ENCODE measurements at regions not wholly inside any gene's neighbourhood (a gene's known extent, or its start where the extent isn't known, plus 50 kb on each side); places are given as distances from the start of the nearest gene placed in this dataset.

DNA sequence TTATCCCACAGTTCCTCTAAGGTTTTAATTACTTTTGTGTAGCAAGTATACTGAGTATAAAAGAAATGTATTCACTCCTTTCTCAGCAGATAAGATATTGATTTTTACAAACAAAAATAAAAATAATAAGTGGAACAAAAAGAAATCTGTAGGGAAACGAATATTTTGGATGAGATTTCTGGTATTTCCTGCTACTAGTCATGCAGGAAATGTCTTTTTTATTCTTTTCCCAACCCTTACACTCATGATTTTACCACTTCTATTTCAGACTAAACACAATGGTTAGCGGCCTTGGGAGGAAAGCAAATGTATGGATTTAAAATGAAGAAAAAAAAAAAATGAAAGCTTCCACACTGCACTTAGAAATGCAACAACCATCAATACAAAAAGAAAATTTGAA is 580.5 kb upstream of the MARCKS start:
- Histone ChIP-seq H3K9me3 (no peaks in the 10 kb centered on the region), H3K4me2 (no peak overlapping the region), H3K4me3 (no peak overlapping the region), H3K4me1 (0 out of 3 replicates have a peak, but pooled peaks cover 3% of the 10 kb centered on the region), H3K27ac (no peak overlapping the region)
- FAIRE-seq, result no peak
- no peak for ATAC-seq
- TF ChIP-seq RAD21 (conservative IDR thresholded peaks at IDR 0.05 in 1 of 2, IDR thresholded peaks at IDR 0.05 in 1 of 2) (no peak), RCOR1 (IDR thresholded peaks at IDR 0.05; ENCODE audit: low read depth, low read length) (no peak), HDAC2 (IDR thresholded peaks at IDR 0.05) (no peak), KDM1A (IDR thresholded peaks at IDR 0.05; ENCODE audit: low read depth) (no peak), NPAS2 (CRISPR knock-in tag; IDR thresholded peaks at IDR 0.05; ENCODE audit: borderline replicate concordance) (no peak), SREBF2 (IDR thresholded peaks at IDR 0.05) (no peak), EHMT2 (IDR thresholded peaks at IDR 0.05; ENCODE audit: low read depth) (no peak), RFX5 (IDR thresholded peaks at IDR 0.05) (no peak), MYC (IDR thresholded peaks at IDR 0.05; ENCODE audit: borderline replicate concordance, low read length) (no peak), PHF8 (IDR thresholded peaks at IDR 0.05; ENCODE audit: borderline replicate concordance, low read depth) (no peak), ESRRA (IDR thresholded peaks at IDR 0.05; ENCODE audit: borderline replicate concordance, low read length) (no peak), EHF (CRISPR knock-in tag; IDR thresholded peaks at IDR 0.05) (no peak), POLR2A (IDR thresholded peaks at IDR 0.05; ENCODE audit: low read length) (no peak), GATA3 (IDR thresholded peaks at IDR 0.05; ENCODE audit: borderline replicate concordance) (no peak), FOXS1 (CRISPR knock-in tag; IDR thresholded peaks at IDR 0.05) (no peak)
- TF ChIP-seq, protein P1, sequence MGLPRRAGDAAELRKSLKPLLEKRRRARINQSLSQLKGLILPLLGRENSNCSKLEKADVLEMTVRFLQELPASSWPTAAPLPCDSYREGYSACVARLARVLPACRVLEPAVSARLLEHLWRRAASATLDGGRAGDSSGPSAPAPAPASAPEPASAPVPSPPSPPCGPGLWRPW (IDR thresholded peaks at IDR 0.05), result no peak
- TF ChIP-seq, protein P2, sequence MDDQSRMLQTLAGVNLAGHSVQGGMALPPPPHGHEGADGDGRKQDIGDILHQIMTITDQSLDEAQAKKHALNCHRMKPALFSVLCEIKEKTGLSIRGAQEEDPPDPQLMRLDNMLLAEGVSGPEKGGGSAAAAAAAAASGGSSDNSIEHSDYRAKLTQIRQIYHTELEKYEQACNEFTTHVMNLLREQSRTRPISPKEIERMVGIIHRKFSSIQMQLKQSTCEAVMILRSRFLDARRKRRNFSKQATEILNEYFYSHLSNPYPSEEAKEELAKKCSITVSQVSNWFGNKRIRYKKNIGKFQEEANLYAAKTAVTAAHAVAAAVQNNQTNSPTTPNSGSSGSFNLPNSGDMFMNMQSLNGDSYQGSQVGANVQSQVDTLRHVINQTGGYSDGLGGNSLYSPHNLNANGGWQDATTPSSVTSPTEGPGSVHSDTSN (IDR thresholded peaks at IDR 0.05), result no peak
- ChIA-PET POLR2A (no interaction called here), CTCF (no interaction called here)
- 39% methylated on average over 2 of the region's 2 CpGs for WGBS (ENCODE audit: missing lambda C conversion rate)
- DNase-seq (ENCODE audit: low read depth in 1 of 2, low spot score in 1 of 2), result no peak

DNA sequence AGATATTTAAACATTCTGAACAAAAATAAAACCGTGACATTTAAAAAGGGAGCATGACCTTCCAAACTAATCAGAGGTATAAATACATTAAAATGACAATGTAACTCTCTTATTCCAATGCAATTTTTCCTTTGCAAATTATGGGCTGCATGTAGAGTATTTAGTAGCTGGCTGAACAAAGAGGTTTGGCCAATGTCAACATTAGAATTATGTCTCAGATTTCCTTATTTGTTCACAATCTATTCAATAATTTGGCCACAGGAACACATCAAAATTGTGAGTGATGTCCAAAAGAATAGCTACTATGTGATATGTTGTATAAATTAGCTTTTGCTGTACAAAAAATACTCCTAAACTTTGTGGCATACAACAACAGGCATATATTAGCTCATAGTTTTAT is 580.0 kb upstream of the MARCKS start:
- ATAC-seq, result no peak

DNA sequence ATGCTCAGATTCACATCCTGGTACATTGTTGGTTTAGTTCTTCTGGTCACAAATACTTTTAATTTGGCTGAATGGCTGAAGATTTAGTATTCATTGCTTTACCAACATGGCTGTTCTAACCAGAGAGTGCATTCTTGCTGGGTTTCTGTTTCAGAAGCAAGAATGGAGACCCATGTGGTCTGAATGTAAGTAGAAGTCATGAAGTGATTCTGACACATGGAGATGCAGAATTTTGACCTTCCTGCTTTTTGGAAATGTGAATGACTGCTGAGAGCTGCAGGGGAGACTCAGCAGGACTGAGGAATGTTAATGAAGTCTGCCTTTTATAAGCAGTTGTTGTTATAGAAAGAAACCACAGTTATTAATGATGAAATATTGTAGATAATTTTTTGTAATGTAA is 576.1 kb upstream of the MARCKS start:
- Histone ChIP-seq H3K27ac (no peak overlapping the region), H3K4me2 (peak overlapping the region; percentile 1; the same call in 1 of the 3 replicates), H3K9me3 (no peaks in the 10 kb centered on the region), H3K4me1 (0 out of 3 replicates have a peak, but pooled peaks cover 3% of the 10 kb centered on the region), H3K4me3 (no peak overlapping the region)
- ATAC-seq (no peak), FAIRE-seq (no peak), DNase-seq (ENCODE audit: low read depth in 1 of 2, low spot score in 1 of 2) (no peak)
- ChIA-PET CTCF (no interaction called here), POLR2A (no interaction called here)
- TF ChIP-seq FOSB (CRISPR knock-in tag; IDR thresholded peaks at IDR 0.05) (no peak), CHD2 (IDR thresholded peaks at IDR 0.05; ENCODE audit: low read length, partially characterized antibody) (no peak), FOSL2 (IDR thresholded peaks at IDR 0.05) (no peak), FOSL2 (CRISPR knock-in tag; IDR thresholded peaks at IDR 0.05) (no peak), SMC3 (IDR thresholded peaks at IDR 0.05) (no peak), ZSCAN20 (CRISPR knock-in tag; IDR thresholded peaks at IDR 0.05) (no peak), BHLHE40 (IDR thresholded peaks at IDR 0.05; ENCODE audit: low read depth, low read length) (no peak), GATA3 (IDR thresholded peaks at IDR 0.05; ENCODE audit: borderline replicate concordance) (no peak), HDAC2 (IDR thresholded peaks at IDR 0.05) (no peak), POLR2A (IDR thresholded peaks at IDR 0.05; ENCODE audit: low read length) (no peak), HOXA7 (CRISPR knock-in tag; IDR thresholded peaks at IDR 0.05) (no peak), TFCP2L1 (CRISPR knock-in tag; IDR thresholded peaks at IDR 0.05) (no peak), RCOR1 (IDR thresholded peaks at IDR 0.05; ENCODE audit: low read depth, low read length) (no peak)
- TF ChIP-seq, protein P3, sequence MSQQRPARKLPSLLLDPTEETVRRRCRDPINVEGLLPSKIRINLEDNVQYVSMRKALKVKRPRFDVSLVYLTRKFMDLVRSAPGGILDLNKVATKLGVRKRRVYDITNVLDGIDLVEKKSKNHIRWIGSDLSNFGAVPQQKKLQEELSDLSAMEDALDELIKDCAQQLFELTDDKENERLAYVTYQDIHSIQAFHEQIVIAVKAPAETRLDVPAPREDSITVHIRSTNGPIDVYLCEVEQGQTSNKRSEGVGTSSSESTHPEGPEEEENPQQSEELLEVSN (IDR thresholded peaks at IDR 0.05; ENCODE audit: borderline replicate concordance, low read depth), result no peak
- TF ChIP-seq, protein P4, sequence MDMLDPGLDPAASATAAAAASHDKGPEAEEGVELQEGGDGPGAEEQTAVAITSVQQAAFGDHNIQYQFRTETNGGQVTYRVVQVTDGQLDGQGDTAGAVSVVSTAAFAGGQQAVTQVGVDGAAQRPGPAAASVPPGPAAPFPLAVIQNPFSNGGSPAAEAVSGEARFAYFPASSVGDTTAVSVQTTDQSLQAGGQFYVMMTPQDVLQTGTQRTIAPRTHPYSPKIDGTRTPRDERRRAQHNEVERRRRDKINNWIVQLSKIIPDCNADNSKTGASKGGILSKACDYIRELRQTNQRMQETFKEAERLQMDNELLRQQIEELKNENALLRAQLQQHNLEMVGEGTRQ (IDR thresholded peaks at IDR 0.05), result no peak
- TF ChIP-seq, protein P5, sequence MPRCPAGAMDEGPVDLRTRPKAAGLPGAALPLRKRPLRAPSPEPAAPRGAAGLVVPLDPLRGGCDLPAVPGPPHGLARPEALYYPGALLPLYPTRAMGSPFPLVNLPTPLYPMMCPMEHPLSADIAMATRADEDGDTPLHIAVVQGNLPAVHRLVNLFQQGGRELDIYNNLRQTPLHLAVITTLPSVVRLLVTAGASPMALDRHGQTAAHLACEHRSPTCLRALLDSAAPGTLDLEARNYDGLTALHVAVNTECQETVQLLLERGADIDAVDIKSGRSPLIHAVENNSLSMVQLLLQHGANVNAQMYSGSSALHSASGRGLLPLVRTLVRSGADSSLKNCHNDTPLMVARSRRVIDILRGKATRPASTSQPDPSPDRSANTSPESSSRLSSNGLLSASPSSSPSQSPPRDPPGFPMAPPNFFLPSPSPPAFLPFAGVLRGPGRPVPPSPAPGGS (IDR thresholded peaks at IDR 0.05), result no peak

More for the DNA sequence above, 580.0 kb upstream of the MARCKS start:
- 0 out of 3 replicates have a peak, but pooled peaks cover 3% of the 10 kb centered on the region for H3K4me1 ChIP-seq
- CTCF ChIA-PET, result no interaction called here
- no peak overlapping the region for H3K4me3 ChIP-seq
- no peak for TF ChIP-seq ZSCAN20 (CRISPR knock-in tag; IDR thresholded peaks at IDR 0.05)
- TF ChIP-seq, protein P6, sequence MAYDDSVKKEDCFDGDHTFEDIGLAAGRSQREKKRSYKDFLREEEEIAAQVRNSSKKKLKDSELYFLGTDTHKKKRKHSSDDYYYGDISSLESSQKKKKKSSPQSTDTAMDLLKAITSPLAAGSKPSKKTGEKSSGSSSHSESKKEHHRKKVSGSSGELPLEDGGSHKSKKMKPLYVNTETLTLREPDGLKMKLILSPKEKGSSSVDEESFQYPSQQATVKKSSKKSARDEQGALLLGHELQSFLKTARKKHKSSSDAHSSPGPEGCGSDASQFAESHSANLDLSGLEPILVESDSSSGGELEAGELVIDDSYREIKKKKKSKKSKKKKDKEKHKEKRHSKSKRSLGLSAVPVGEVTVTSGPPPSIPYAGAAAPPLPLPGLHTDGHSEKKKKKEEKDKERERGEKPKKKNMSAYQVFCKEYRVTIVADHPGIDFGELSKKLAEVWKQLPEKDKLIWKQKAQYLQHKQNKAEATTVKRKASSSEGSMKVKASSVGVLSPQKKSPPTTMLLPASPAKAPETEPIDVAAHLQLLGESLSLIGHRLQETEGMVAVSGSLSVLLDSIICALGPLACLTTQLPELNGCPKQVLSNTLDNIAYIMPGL (CRISPR knock-in tag; IDR thresholded peaks at IDR 0.05; ENCODE audit: borderline replicate concordance), result no peak
- TF ChIP-seq EHF (CRISPR knock-in tag; IDR thresholded peaks at IDR 0.05), result no peak
- no peak for TF ChIP-seq NPAS2 (CRISPR knock-in tag; IDR thresholded peaks at IDR 0.05; ENCODE audit: borderline replicate concordance)
- TF ChIP-seq FOSB (CRISPR knock-in tag; IDR thresholded peaks at IDR 0.05), result no peak
- H3K4me2 ChIP-seq, result no peak overlapping the region
- no peak for DNase-seq (ENCODE audit: low read depth in 1 of 2, low spot score in 1 of 2)
- FAIRE-seq, result no peak
- WGBS (ENCODE audit: missing lambda C conversion rate), result 59% methylated on average over 1 of the region's 1 CpG
- H3K9me3 ChIP-seq, result no peaks in the 10 kb centered on the region
- POLR2A ChIA-PET, result no interaction called here
- no peak overlapping the region for H3K27ac ChIP-seq

Measured in A549 (cell line).